Choroid plexus epithelial cell (primary cell): ENCODE measurements at regions not wholly inside any gene's neighbourhood (a gene's known extent, or its start where the extent isn't known, plus 50 kb on each side); places are given as distances from the start of the nearest gene placed in this dataset.
"Not testable (repeated sequence)": the region's sequence is repeated elsewhere in the genome, so short reads cannot be mapped to it uniquely, and the experiment has no call there.

Experiments
- DNase-seq: peaks from one replicate; pipeline ENCODE4 v3.0.0-alpha.2; 2010; ENCODE audit warnings: low read depth
- H3K4me3 ChIP-seq: 2 replicates; pipeline ENCODE4 v1.5.1; 2011; ENCODE audit warnings: low read depth, mild to moderate bottlenecking, control low read depth, low read length, moderate library complexity
- TF ChIP-seq, protein P1 (sequence below): conservative IDR thresholded peaks from 2 replicates; pipeline ENCODE4 v1.5.1; 2011; ENCODE audit warnings: low read depth, mild to moderate bottlenecking, control low read depth, inconsistent platforms, low read length, moderate library complexity

DNA sequence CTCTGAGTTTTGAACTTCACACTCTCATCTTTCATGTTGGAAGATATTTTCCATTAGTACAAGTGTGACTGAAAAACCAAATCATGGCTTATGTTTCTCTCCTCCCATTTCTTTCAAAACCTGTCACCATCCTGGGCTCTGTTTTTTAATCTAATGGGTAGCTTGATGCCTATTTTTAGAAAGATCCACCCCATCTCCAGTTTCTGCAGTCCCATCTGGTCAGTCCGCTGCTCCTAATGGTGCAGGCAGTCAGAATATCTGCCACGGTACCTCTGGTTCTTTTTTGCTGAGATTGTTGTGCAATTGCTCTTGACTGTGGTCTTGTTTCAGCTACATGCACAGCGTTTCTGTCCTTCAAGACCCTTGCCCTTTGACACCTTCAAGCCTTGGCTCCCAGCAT is 240.9 kb upstream of the CADM2 start:
- no peak overlapping the region for H3K4me3 ChIP-seq
- TF ChIP-seq, protein P1, sequence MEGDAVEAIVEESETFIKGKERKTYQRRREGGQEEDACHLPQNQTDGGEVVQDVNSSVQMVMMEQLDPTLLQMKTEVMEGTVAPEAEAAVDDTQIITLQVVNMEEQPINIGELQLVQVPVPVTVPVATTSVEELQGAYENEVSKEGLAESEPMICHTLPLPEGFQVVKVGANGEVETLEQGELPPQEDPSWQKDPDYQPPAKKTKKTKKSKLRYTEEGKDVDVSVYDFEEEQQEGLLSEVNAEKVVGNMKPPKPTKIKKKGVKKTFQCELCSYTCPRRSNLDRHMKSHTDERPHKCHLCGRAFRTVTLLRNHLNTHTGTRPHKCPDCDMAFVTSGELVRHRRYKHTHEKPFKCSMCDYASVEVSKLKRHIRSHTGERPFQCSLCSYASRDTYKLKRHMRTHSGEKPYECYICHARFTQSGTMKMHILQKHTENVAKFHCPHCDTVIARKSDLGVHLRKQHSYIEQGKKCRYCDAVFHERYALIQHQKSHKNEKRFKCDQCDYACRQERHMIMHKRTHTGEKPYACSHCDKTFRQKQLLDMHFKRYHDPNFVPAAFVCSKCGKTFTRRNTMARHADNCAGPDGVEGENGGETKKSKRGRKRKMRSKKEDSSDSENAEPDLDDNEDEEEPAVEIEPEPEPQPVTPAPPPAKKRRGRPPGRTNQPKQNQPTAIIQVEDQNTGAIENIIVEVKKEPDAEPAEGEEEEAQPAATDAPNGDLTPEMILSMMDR: no peak
- DNase-seq: peak; percentile 6

DNA sequence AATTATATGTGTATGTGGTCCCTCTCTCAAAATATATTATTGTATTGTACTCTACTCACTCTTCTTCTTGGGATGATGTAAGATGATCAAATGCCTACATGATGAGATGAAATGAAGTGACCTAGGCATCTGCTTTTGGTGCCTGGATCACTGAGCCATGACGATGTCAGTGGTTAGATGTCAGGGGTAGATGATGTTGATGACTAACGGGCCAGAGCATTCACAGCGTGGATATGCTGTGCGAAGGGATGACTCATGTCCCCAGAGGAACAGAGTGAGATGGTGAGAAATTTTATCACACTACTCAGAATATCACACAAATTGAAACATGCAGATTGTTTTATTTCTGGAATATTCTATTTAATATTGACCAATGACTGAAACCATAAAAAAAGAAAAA is 233.9 kb upstream of the CADM2 start:
- TF ChIP-seq, protein P1: no peak
- no peak overlapping the region for H3K4me3 ChIP-seq
- peak; percentile 95 for DNase-seq

DNA sequence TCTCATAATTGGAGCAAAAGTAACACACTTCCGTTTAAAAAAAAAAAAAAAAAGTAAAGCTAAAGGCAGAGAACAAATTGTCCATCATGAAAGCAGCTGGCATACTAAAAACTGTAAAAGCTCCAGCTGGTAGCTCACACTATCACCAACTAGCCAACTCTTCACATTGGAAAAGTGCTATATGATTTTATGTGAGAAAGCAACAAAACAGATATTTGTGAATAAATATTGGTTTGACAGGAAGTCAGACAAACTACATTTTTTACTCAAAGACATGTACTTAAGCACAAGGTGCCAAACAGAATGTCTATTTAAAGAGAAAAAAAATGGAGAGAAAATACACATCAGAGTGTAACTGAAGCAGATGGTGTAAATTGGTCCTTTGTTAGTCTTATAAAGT is 231.2 kb upstream of the CADM2 start:
- H3K4me3 ChIP-seq: no peak overlapping the region
- TF ChIP-seq, protein P1: no peak
- DNase-seq: peak; percentile 25

DNA sequence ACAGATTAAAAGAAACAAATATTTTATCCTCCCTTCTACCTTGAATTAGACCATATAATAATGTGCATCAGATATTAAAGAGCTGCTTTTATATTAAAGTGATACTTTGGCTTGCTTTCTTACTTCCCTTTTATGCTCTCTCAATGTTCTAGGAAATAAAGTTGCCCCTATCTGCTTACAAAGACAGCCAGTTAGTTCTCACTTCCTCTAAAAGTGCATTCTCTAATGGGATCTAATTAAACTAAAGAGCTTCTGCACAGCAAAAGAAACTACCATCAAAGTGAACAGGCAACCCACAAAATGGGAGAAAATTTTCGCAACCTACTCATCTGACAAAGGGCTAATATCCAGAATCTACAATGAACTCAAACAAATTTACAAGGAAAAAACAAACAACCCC is 224.1 kb upstream of the CADM2 start:
- DNase-seq, H3K4me3 ChIP-seq: not testable (repeated sequence)

DNA sequence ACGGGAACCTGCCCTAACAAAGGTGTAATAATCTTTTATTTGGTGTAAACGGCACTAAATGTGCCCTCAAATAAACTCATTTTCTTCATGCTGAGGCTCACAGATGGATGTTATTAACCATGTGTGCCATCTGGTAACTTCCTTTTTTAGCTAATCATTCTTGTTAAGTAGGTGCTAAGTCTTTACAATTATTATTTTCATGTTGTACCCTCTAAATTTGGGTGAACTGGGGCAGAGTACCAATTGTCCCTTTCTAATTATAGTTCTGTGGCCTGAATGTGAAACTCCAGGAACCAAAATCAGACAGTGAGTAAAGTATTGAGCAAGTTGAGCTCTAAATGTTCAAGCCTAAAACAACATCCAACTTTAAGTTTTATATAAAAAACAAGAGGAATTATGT is 220.7 kb upstream of the CADM2 start:
- DNase-seq: no peak
- TF ChIP-seq, protein P1: no peak

DNA sequence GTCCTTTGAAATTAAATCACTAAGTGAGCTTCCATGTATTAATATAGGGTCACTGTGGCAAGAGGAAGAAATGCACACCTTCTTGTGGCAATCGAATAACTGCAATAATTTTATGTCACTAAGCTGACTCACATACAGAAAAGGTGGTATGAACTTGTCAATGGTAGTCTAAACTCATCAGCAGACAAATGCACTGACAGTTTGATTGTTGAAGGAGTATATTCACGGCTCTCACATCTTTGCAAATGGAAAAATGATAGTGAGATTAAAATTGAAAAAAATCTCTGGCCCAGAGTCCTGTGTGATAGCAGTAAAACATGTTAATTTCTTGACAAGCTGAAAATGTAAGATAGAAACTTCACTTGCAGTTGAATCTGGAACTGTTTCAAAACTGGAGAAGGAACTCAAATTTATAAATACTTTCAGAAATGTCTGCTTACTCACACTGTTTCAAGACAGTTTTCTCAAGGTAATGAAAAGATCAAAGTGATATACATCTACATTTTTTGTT is 215.8 kb upstream of the CADM2 start:
- no peak overlapping the region for H3K4me3 ChIP-seq
- no peak for DNase-seq
- TF ChIP-seq, protein P1: no peak

More for the DNA sequence above, 220.7 kb upstream of the CADM2 start:
- no peak overlapping the region for H3K4me3 ChIP-seq

DNA sequence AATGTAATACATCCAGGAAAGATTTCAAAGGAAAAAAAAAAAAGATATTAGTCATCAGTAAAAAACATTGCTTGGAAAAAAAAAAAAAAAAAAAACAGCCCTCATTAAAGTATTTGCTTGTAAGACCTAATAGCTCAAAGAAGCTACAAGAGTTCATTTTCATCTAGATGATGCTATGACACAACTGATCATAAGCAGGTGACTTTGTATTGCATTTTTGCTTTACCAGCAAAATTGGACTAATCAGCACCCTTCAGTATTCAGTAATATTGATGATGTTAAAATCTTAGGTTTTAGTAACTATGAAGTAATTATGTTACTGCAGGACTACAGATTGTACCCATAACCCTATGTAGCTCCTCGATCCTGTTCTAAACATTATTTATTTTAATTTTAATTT is 214.7 kb upstream of the CADM2 start:
- DNase-seq: no peak
- H3K4me3 ChIP-seq: no peak overlapping the region
- TF ChIP-seq, protein P1: no peak

DNA sequence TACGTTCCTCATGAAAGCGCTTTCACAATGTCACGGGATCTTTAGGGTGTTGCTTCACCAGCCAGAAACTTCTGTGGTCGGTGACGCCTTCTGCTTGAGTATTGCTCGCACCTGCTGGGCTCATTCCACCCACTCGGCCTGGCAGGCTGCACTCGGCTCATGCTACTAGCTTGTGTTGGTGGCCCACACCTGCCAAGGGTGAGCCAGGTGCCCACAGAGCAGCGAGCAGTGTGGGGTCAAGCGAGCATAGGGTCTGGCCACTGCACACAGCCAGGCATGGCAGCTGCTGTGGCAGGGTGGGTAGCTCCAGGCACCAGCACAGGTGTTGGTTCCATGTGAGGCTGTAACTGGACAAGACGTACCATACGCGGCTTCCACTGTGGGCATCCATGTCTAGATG is 202.9 kb upstream of the CADM2 start:
- no peak for DNase-seq
- TF ChIP-seq, protein P1: no peak
- H3K4me3 ChIP-seq: no peak overlapping the region
